KMS-11 (cell line): ENCODE measurements at regions not wholly inside any gene's neighbourhood (a gene's known extent, or its start where the extent isn't known, plus 50 kb on each side); places are given as distances from the start of the nearest gene placed in this dataset.

Experiments
- H2AFZ ChIP-seq: fragments of 200-600 bp; sonication (generic); 2 replicates; pipeline ENCODE4 v1.6.1; 2016; ENCODE audit warnings: antibody characterized with exemption, mixed run types, low read depth
- H3K27ac ChIP-seq: fragments of 200-600 bp; sonication (generic); 2 replicates; pipeline ENCODE4 v1.6.1; 2016; ENCODE audit warnings: mild to moderate bottlenecking, mixed run types
- H3K27me3 ChIP-seq: fragments of 200-600 bp; sonication (generic); 2 replicates; pipeline ENCODE4 v1.6.1; 2017; ENCODE audit warnings: mild to moderate bottlenecking, low read depth, mixed run types, moderate library complexity; ENCODE audit not compliant: insufficient read depth
- H3K36me3 ChIP-seq: fragments of 200-600 bp; sonication (generic); 2 replicates; pipeline ENCODE4 v1.6.1; 2017; ENCODE audit warnings: mild to moderate bottlenecking, mixed run types; ENCODE audit not compliant: insufficient read depth
- H3K4me1 ChIP-seq: fragments of 200-600 bp; sonication (generic); 2 replicates; pipeline ENCODE4 v1.6.1; 2016; ENCODE audit warnings: mild to moderate bottlenecking, low read depth, mixed run types; ENCODE audit not compliant: poor library complexity, severe bottlenecking
- H3K4me2 ChIP-seq: fragments of 200-600 bp; sonication (generic); 2 replicates; pipeline ENCODE4 v1.7.0; 2016; ENCODE audit warnings: mild to moderate bottlenecking, mixed run types
- H3K4me3 ChIP-seq: fragments of 200-600 bp; sonication (generic); IDR thresholded peaks from 2 replicates; pipeline ENCODE4 v1.6.1; 2017; ENCODE audit warnings: low read depth, low read length, mixed read lengths; ENCODE audit not compliant: insufficient read depth
- H3K79me2 ChIP-seq: fragments of 200-600 bp; sonication (generic); 2 replicates; pipeline ENCODE4 v1.6.1; 2016; ENCODE audit warnings: low read depth, mixed run types; ENCODE audit not compliant: insufficient read depth
- H3K9ac ChIP-seq: fragments of 200-600 bp; sonication (generic); 2 replicates; pipeline ENCODE4 v1.6.1; 2016; ENCODE audit warnings: mild to moderate bottlenecking, mixed run types
- H4K20me1 ChIP-seq: fragments of 200-600 bp; sonication (generic); 2 replicates; pipeline ENCODE4 v1.6.1; 2016; ENCODE audit warnings: mild to moderate bottlenecking, mixed run types; ENCODE audit not compliant: insufficient read depth
- TF ChIP-seq, protein P1 (sequence below): fragments of 200-600 bp; sonication (generic); conservative IDR thresholded peaks from 2 replicates; pipeline ENCODE4 v1.6.1; 2017; ENCODE audit warnings: low read depth, mild to moderate bottlenecking, antibody characterized with exemption, low read length, moderate library complexity, mixed read lengths

DNA sequence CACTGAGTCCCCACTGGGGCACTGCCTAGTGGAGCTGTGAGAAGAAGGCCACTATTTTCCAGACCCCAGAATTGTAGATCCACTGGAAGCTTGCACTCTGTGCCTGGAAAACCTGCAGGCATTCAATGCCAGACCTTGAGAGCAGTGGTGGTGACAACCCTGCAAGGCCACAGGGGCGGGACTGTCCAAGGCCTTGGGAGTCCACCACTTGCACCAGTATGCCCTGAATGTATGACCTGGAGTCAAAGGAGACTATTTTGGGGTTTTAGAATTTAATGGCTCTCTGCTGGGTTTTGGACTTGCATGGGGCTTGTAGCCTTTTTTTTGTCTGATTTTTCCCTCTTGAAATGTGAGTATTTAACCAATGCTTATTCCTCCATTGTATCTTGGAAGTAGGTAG lies 145.8 kb downstream of the MSN start:
- Histone ChIP-seq H3K4me3 (no peak overlapping the region), H3K36me3 (no peaks in the 10 kb centered on the region), H3K27ac (no peak overlapping the region), H3K4me1 (peaks cover 3% of the 10 kb centered on the region), H3K79me2 (no peaks in the 10 kb centered on the region), H4K20me1 (no peaks in the 10 kb centered on the region), H2AFZ (no peak overlapping the region), H3K27me3 (no peaks in the 10 kb centered on the region), H3K4me2 (no peak overlapping the region), H3K9ac (no peak overlapping the region)
- TF ChIP-seq, protein P1, sequence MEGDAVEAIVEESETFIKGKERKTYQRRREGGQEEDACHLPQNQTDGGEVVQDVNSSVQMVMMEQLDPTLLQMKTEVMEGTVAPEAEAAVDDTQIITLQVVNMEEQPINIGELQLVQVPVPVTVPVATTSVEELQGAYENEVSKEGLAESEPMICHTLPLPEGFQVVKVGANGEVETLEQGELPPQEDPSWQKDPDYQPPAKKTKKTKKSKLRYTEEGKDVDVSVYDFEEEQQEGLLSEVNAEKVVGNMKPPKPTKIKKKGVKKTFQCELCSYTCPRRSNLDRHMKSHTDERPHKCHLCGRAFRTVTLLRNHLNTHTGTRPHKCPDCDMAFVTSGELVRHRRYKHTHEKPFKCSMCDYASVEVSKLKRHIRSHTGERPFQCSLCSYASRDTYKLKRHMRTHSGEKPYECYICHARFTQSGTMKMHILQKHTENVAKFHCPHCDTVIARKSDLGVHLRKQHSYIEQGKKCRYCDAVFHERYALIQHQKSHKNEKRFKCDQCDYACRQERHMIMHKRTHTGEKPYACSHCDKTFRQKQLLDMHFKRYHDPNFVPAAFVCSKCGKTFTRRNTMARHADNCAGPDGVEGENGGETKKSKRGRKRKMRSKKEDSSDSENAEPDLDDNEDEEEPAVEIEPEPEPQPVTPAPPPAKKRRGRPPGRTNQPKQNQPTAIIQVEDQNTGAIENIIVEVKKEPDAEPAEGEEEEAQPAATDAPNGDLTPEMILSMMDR = no peak

DNA sequence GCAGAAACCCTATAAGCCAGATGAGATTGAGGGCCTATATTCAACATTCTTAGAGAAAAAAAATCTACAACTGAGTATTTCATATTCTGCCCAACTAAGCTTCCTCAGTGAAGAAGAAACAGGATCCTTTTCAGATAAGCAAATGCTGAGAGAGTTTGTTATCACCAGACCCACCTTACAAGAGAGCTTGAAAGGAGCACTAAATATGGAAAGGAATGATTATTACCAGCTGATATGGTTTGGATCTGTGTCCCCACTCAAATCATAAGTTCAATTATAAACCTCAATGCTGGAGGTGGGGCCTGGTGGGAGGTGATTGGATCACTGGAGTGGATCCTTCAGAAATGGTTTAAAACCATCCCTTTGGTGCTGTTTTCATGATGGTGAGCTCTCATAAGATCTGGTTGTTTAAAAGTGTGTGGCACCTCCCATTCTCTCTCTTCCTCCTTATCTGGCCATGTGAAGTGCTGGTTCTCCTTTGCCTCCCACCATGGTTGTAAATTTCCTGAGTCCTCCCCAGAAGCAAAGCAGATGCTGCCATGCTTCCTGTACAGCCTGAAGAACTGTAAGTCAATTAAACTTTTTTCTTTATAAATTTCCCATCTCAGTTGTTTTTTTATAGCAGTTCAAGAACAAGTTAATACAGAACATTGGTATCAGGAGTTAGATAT lies 144.2 kb downstream of the MSN start:
- Histone ChIP-seq H4K20me1 (no peaks in the 10 kb centered on the region), H3K79me2 (no peaks in the 10 kb centered on the region), H3K36me3 (no peaks in the 10 kb centered on the region), H3K27ac (no peak overlapping the region), H3K4me1 (no peaks in the 10 kb centered on the region), H3K9ac (no peak overlapping the region), H3K27me3 (no peaks in the 10 kb centered on the region), H3K4me2 (no peak overlapping the region), H2AFZ (no peak overlapping the region), H3K4me3 (no peak overlapping the region)
- TF ChIP-seq, protein P1 = no peak
